ENCODE measurements at regions not wholly inside any gene's neighbourhood (a gene's known extent, or its start where the extent isn't known, plus 50 kb on each side); places are given as distances from the start of the nearest gene placed in this dataset.

GRCh38 chr16:86180244-86180643 is 281.3 kb downstream of the IRF8 start:
- H3K4me1 Mint-ChIP-seq = no peaks in the 10 kb centered on the region
- H3K9me3 Mint-ChIP-seq = peaks cover 14% of the 10 kb centered on the region

DNA sequence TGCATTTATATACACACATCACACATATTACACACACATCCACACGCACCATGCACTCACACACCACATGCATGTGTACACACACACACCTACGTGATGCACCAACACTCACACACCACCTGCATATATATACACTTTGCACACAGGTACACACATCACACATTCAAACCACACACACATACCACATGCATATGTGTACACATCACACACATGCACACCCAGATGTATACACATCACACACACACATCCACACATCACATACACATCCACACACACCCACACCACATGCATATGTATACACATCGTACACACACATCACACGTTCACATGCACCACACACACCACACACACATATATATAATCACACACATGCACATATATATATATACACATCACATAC is 281.8 kb downstream of the IRF8 start:
- DNase-seq = no peak
- H3K27me3 Mint-ChIP-seq (ENCODE audit: low read depth, poor library complexity) = peaks cover 24% of the 10 kb centered on the region
- TF ChIP-seq, protein P1, sequence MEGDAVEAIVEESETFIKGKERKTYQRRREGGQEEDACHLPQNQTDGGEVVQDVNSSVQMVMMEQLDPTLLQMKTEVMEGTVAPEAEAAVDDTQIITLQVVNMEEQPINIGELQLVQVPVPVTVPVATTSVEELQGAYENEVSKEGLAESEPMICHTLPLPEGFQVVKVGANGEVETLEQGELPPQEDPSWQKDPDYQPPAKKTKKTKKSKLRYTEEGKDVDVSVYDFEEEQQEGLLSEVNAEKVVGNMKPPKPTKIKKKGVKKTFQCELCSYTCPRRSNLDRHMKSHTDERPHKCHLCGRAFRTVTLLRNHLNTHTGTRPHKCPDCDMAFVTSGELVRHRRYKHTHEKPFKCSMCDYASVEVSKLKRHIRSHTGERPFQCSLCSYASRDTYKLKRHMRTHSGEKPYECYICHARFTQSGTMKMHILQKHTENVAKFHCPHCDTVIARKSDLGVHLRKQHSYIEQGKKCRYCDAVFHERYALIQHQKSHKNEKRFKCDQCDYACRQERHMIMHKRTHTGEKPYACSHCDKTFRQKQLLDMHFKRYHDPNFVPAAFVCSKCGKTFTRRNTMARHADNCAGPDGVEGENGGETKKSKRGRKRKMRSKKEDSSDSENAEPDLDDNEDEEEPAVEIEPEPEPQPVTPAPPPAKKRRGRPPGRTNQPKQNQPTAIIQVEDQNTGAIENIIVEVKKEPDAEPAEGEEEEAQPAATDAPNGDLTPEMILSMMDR (IDR thresholded peaks at IDR 0.05) = no peak
- no peaks in the 10 kb centered on the region for H3K36me3 Mint-ChIP-seq (ENCODE audit: low read depth)
- no peak overlapping the region for H3K4me3 Mint-ChIP-seq
- no peaks in the 10 kb centered on the region for H3K4me1 Mint-ChIP-seq
- H3K9me3 Mint-ChIP-seq = peaks cover 14% of the 10 kb centered on the region
- H3K27ac Mint-ChIP-seq = no peak overlapping the region

More at GRCh38 chr16:86180244-86180643, 281.3 kb downstream of the IRF8 start:
- Mint-ChIP-seq H3K27me3 (ENCODE audit: low read depth, poor library complexity) (peaks cover 20% of the 10 kb centered on the region), H3K36me3 (ENCODE audit: low read depth) (no peaks in the 10 kb centered on the region), H3K4me3 (no peak overlapping the region), H3K27ac (no peak overlapping the region)
- no peak for DNase-seq
- TF ChIP-seq, protein P1 (IDR thresholded peaks at IDR 0.05) = no peak

GRCh38 chr16:86181526-86181925 is 282.6 kb downstream of the IRF8 start:
- H3K4me3 Mint-ChIP-seq = no peak overlapping the region
- no peak for DNase-seq
- H3K9me3 Mint-ChIP-seq = peaks cover 14% of the 10 kb centered on the region
- H3K27me3 Mint-ChIP-seq (ENCODE audit: low read depth, poor library complexity) = peaks cover 23% of the 10 kb centered on the region
- no peak overlapping the region for H3K27ac Mint-ChIP-seq
- TF ChIP-seq, protein P1 (IDR thresholded peaks at IDR 0.05) = no peak
- no peaks in the 10 kb centered on the region for H3K4me1 Mint-ChIP-seq
- no peaks in the 10 kb centered on the region for H3K36me3 Mint-ChIP-seq (ENCODE audit: low read depth)

GRCh38 chr16:86184185-86184584 is 285.2 kb downstream of the IRF8 start:
- H3K27me3 Mint-ChIP-seq (ENCODE audit: low read depth, poor library complexity) = peaks cover 39% of the 10 kb centered on the region
- no peak overlapping the region for H3K27ac Mint-ChIP-seq
- DNase-seq = no peak
- no peaks in the 10 kb centered on the region for H3K9me3 Mint-ChIP-seq
- H3K36me3 Mint-ChIP-seq (ENCODE audit: low read depth) = no peaks in the 10 kb centered on the region
- peaks cover 2% of the 10 kb centered on the region for H3K4me1 Mint-ChIP-seq
- no peak overlapping the region for H3K4me3 Mint-ChIP-seq
- TF ChIP-seq, protein P1 (IDR thresholded peaks at IDR 0.05) = no peak

- H3K4me1 Mint-ChIP-seq = peaks cover 9% of the 10 kb centered on the region
Measured at GRCh38 chr16:86185089-86185488, 286.1 kb downstream of the IRF8 start.

GRCh38 chr16:86186313-86186712 is 287.4 kb downstream of the IRF8 start:
- TF ChIP-seq, protein P1 (IDR thresholded peaks at IDR 0.05) = no peak
- Mint-ChIP-seq H3K4me1 (peaks cover 18% of the 10 kb centered on the region), H3K27me3 (ENCODE audit: low read depth, poor library complexity) (peaks cover 59% of the 10 kb centered on the region), H3K9me3 (no peaks in the 10 kb centered on the region), H3K4me3 (no peak overlapping the region), H3K27ac (no peak overlapping the region), H3K36me3 (ENCODE audit: low read depth) (no peaks in the 10 kb centered on the region)
- DNase-seq = no peak

More at GRCh38 chr16:86185089-86185488, 286.1 kb downstream of the IRF8 start:
- H3K27me3 Mint-ChIP-seq (ENCODE audit: low read depth, poor library complexity) = peaks cover 48% of the 10 kb centered on the region
- DNase-seq = no peak
- TF ChIP-seq, protein P1 (IDR thresholded peaks at IDR 0.05) = no peak
- H3K9me3 Mint-ChIP-seq = no peaks in the 10 kb centered on the region
- H3K36me3 Mint-ChIP-seq (ENCODE audit: low read depth) = no peaks in the 10 kb centered on the region
- no peak overlapping the region for H3K4me3 Mint-ChIP-seq
- no peak overlapping the region for H3K27ac Mint-ChIP-seq

Data from nephron progenitor cell (in vitro differentiated cells).